ENCODE measurements at regions not wholly inside any gene's neighbourhood (a gene's known extent, or its start where the extent isn't known, plus 50 kb on each side); places are given as distances from the start of the nearest gene placed in this dataset.

GRCh38 chr3:170641510-170642236 lies 55.8 kb upstream of the SLC7A14 start:
- peak; percentile 37 for DNase-seq
- in situ Hi-C loops (cut with MboI; ENCODE audit: low pct_unique_long_range_greater_than_20kb, low sequenced_read_pairs): no loop called here

- DNase-seq: no peak
- in situ Hi-C loops (cut with MboI; ENCODE audit: low pct_unique_long_range_greater_than_20kb, low sequenced_read_pairs): no loop called here
Measured at GRCh38 chr3:170640737-170641171, 54.9 kb upstream of the SLC7A14 start.

- in situ Hi-C loops (cut with MboI; ENCODE audit: low pct_unique_long_range_greater_than_20kb, low sequenced_read_pairs): no loop called here
- no peak for DNase-seq
Measured at GRCh38 chr3:170638988-170639387, 53.1 kb upstream of the SLC7A14 start.

- in situ Hi-C loops (cut with MboI; ENCODE audit: low pct_unique_long_range_greater_than_20kb, low sequenced_read_pairs): no loop called here
- no peak for DNase-seq
Measured at GRCh38 chr3:170637306-170637705, 51.4 kb upstream of the SLC7A14 start.

- in situ Hi-C loops (cut with MboI; ENCODE audit: low pct_unique_long_range_greater_than_20kb, low sequenced_read_pairs): no loop called here
- no peak for DNase-seq
Measured at GRCh38 chr3:170636400-170636973, 50.6 kb upstream of the SLC7A14 start.

Data from KBM-7 (cell line).